ENCODE measurements at regions not wholly inside any gene's neighbourhood (a gene's known extent, or its start where the extent isn't known, plus 50 kb on each side); places are given as distances from the start of the nearest gene placed in this dataset.

- TF ChIP-seq CTCF (IDR thresholded peaks at IDR 0.05 in 2 of 3, conservative IDR thresholded peaks at IDR 0.05 in 1 of 3; ENCODE audit: control insufficient read depth in 2 of 3, extremely low read depth in 1 of 3, insufficient read depth in 1 of 3, low read depth in 3 of 3, low read length in 3 of 3), result no peak
- no peak for TF ChIP-seq CHD4 (IDR thresholded peaks at IDR 0.05)
- no peak for TF ChIP-seq ATF3 (IDR thresholded peaks at IDR 0.05; ENCODE audit: borderline replicate concordance, extremely low read depth, low read depth, low read length)
- TF ChIP-seq CREB1 (IDR thresholded peaks at IDR 0.05; ENCODE audit: low read depth), result no peak
- TF ChIP-seq MTA2 (IDR thresholded peaks at IDR 0.05; ENCODE audit: low read depth), result no peak
- TF ChIP-seq FOS (IDR thresholded peaks at IDR 0.05; ENCODE audit: borderline replicate concordance, extremely low read depth, insufficient read length), result no peak
- TF ChIP-seq TAF1 (IDR thresholded peaks at IDR 0.05; ENCODE audit: borderline replicate concordance, low read depth, low read length), result no peak
- no peak for TF ChIP-seq POLR2A (IDR thresholded peaks at IDR 0.05; ENCODE audit: low read depth, low read length)
- no peak for TF ChIP-seq RFX5 (IDR thresholded peaks at IDR 0.05; ENCODE audit: low read depth, low read length)
- TF ChIP-seq EP300 (IDR thresholded peaks at IDR 0.05; ENCODE audit: borderline replicate concordance in 1 of 2, control insufficient read depth in 1 of 2, low read depth in 2 of 2, low read length in 2 of 2), result no peak
- TF ChIP-seq DPF2 (IDR thresholded peaks at IDR 0.05), result no peak
Measured at GRCh38 chr13:58300224-58300623, 668.7 kb downstream of the PCDH17 start.
